Vagina (tissue), 2 donors: ENCODE measurements at regions not wholly inside any gene's neighbourhood (a gene's known extent, or its start where the extent isn't known, plus 50 kb on each side); places are given as distances from the start of the nearest gene placed in this dataset.

Experiments
- POLR2A ChIP-seq, 2 donors: fragments of 450-650 bp; IDR thresholded peaks; one replicate each; pipeline ENCODE4 v1.6.1; 2017; ENCODE audit warnings: antibody characterized with exemption in 2 of 2, mild to moderate bottlenecking in 2 of 2, moderate library complexity in 2 of 2
- POLR2AphosphoS5 ChIP-seq, 2 donors: sonication (generic); formaldehyde crosslinking; IDR thresholded peaks; one replicate each; pipeline ENCODE4 v1.9.0; 2017; ENCODE audit warnings: antibody characterized with exemption in 2 of 2, mild to moderate bottlenecking in 2 of 2, low read depth in 1 of 2; ENCODE audit not compliant: insufficient read depth in 1 of 2
- TF ChIP-seq, protein P1 (sequence below), 3 experiments: fragments of 450-650 bp in 2 of 3; fragments of 200-600 bp in 1 of 3; sonication (generic) in 1 of 3; IDR thresholded peaks; one replicate each; pipeline ENCODE4 v1.5.1; 2017 to 2019; ENCODE audit warnings: antibody characterized with exemption in 3 of 3, mild to moderate bottlenecking in 2 of 3, moderate library complexity in 2 of 3

GRCh38 chr6:22913612-22914011, 344.2 kb downstream of the HDGFL1 start:
- TF ChIP-seq, protein P1, sequence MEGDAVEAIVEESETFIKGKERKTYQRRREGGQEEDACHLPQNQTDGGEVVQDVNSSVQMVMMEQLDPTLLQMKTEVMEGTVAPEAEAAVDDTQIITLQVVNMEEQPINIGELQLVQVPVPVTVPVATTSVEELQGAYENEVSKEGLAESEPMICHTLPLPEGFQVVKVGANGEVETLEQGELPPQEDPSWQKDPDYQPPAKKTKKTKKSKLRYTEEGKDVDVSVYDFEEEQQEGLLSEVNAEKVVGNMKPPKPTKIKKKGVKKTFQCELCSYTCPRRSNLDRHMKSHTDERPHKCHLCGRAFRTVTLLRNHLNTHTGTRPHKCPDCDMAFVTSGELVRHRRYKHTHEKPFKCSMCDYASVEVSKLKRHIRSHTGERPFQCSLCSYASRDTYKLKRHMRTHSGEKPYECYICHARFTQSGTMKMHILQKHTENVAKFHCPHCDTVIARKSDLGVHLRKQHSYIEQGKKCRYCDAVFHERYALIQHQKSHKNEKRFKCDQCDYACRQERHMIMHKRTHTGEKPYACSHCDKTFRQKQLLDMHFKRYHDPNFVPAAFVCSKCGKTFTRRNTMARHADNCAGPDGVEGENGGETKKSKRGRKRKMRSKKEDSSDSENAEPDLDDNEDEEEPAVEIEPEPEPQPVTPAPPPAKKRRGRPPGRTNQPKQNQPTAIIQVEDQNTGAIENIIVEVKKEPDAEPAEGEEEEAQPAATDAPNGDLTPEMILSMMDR (IDR thresholded peaks at IDR 0.05), result no peak
- no peak for TF ChIP-seq POLR2A (IDR thresholded peaks at IDR 0.05)
- TF ChIP-seq POLR2AphosphoS5 (IDR thresholded peaks at IDR 0.05; ENCODE audit: insufficient read depth in 1 of 2, low read depth in 1 of 2), result no peak
